ENCODE measurements at regions not wholly inside any gene's neighbourhood (a gene's known extent, or its start where the extent isn't known, plus 50 kb on each side); places are given as distances from the start of the nearest gene placed in this dataset.
A peak's percentile ranks its signal among the peaks of the same experiment; 100 is the strongest.

- TF ChIP-seq TRIM28 (IDR thresholded peaks at IDR 0.05) (no peak), LCOR (CRISPR knock-in tag; IDR thresholded peaks at IDR 0.05) (no peak), MED1 (CRISPR knock-in tag; IDR thresholded peaks at IDR 0.05; ENCODE audit: borderline replicate concordance) (no peak)
- TF ChIP-seq, protein P1, sequence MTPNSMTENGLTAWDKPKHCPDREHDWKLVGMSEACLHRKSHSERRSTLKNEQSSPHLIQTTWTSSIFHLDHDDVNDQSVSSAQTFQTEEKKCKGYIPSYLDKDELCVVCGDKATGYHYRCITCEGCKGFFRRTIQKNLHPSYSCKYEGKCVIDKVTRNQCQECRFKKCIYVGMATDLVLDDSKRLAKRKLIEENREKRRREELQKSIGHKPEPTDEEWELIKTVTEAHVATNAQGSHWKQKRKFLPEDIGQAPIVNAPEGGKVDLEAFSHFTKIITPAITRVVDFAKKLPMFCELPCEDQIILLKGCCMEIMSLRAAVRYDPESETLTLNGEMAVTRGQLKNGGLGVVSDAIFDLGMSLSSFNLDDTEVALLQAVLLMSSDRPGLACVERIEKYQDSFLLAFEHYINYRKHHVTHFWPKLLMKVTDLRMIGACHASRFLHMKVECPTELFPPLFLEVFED (CRISPR knock-in tag; conservative IDR thresholded peaks at IDR 0.05): no peak
These were observed 76.9 kb upstream of the CAMK2D start (continued) for GRCh38 chr4:113838460-113838859.

DNA sequence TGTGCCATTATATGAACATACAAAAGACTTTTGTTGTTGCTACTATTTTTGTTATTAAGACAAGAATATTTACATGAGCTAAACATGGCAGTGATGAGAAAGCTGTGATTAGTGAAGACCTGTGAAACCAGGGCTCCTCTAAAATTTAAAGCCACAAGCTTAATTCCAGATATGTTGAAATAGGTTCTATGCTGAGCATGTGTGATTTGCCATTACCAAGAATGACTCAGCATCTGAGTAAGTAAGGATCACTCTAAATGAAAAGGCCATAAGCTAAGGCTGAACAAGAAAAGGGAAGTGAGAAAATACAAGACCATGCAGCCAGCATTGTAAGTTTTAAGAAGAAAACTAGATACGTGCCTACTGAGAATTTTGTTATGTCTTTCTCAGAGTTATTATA lies 75.9 kb upstream of the CAMK2D start:
- no TSS peak for BruUV-seq (replicated peaks)
- no peak for ATAC-seq
- no peak overlapping the region for H3K4me2 ChIP-seq (ENCODE audit: insufficient read depth, low read length)
- H3K27ac ChIP-seq (ENCODE audit: extremely low read depth, low read depth, low read length): no peak overlapping the region
- no peak overlapping the region for H3K9ac ChIP-seq (ENCODE audit: insufficient read depth in 1 of 2, low read depth in 2 of 2, low read length in 2 of 2)
- H3K4me1 ChIP-seq (replicated peaks in 1 of 2; ENCODE audit: control insufficient read depth in 2 of 2, insufficient read depth in 2 of 2, low read length in 2 of 2): no peaks in the 10 kb centered on the region
- no peaks in the 10 kb centered on the region for H3K27me3 ChIP-seq (ENCODE audit: control insufficient read depth in 2 of 2, insufficient read depth in 2 of 2, low read length in 2 of 2)
- H3K9me3 ChIP-seq (replicated peaks; ENCODE audit: control insufficient read depth, insufficient read depth, low read depth, low read length): no peaks in the 10 kb centered on the region
- H3K4me3 ChIP-seq: no peak overlapping the region
- H3K9me1 ChIP-seq (ENCODE audit: control insufficient read depth, insufficient read depth, low read length): no peaks in the 10 kb centered on the region
- in situ Hi-C loops (cut with MboI): no loop called here
- FAIRE-seq: no peak
- TF ChIP-seq NFE2 (IDR thresholded peaks at IDR 0.05; ENCODE audit: low read depth): 0 out of 2 replicates have a peak, but pooled peaks have one; percentile 37
- no peak for TF ChIP-seq ZNF263 (CRISPR knock-in tag; IDR thresholded peaks at IDR 0.05; ENCODE audit: borderline replicate concordance)
- no peak for TF ChIP-seq ZNF696 (CRISPR knock-in tag; conservative IDR thresholded peaks at IDR 0.05)
- TF ChIP-seq ZEB2 (IDR thresholded peaks at IDR 0.05): no peak
- no peaks in the 10 kb centered on the region for H4K20me1 ChIP-seq (replicated peaks; ENCODE audit: control insufficient read depth, insufficient read depth, low read length)
- ChIA-PET CTCF (ENCODE audit: low intra/inter-chr PET ratio) (no interaction called here), POLR2A (interaction anchor here (0.6 kb wide), 1 partner anchor 1102 kb away, joined by 3 read pairs; no protein-coding TSS in a partner anchor)
- H3K79me2 ChIP-seq (ENCODE audit: control insufficient read depth, insufficient read depth, low read length): no peaks in the 10 kb centered on the region
- no peaks in the 10 kb centered on the region for H3K36me3 ChIP-seq (ENCODE audit: control insufficient read depth, insufficient read depth, low read length)
- H2AFZ ChIP-seq (ENCODE audit: low read depth, low read length): no peak overlapping the region
- intact Hi-C loops (cut with micrococcal nuclease): no loop called here
- 0% methylated on average over 1 of the region's 1 CpG for WGBS (ENCODE audit: insufficient coverage, low coverage, missing lambda C conversion rate)
- no peak for DNase-seq (ENCODE audit: extremely low read depth in 1 of 4, low spot score in 3 of 4)

Measured in K562 (cell line).